Progenitor cell of endocrine pancreas (in vitro differentiated cells): ENCODE measurements at regions not wholly inside any gene's neighbourhood (a gene's known extent, or its start where the extent isn't known, plus 50 kb on each side); places are given as distances from the start of the nearest gene placed in this dataset.
A peak's percentile ranks its signal among the peaks of the same experiment; 100 is the strongest.

Experiments used
- DNase-seq: peaks from one replicate; pipeline ENCODE4 v3.0.0; 2021; ENCODE audit warnings: low spot score; ENCODE audit not compliant: unreplicated experiment
- H3K27ac Mint-ChIP-seq: 2 replicates; pipeline ENCODE4 v1.8.0; 2021; ENCODE audit warnings: mild to moderate bottlenecking, moderate library complexity, mixed read lengths
- H3K27me3 Mint-ChIP-seq: 2 replicates; pipeline ENCODE4 v1.8.0; 2021; ENCODE audit warnings: mixed read lengths
- H3K36me3 Mint-ChIP-seq: 2 replicates; pipeline ENCODE4 v1.8.0; 2022; ENCODE audit warnings: mixed read lengths; ENCODE audit not compliant: insufficient read depth
- H3K4me1 Mint-ChIP-seq: 2 replicates; pipeline ENCODE4 v1.8.0; 2021; ENCODE audit warnings: low read depth, mixed read lengths
- H3K4me3 Mint-ChIP-seq: 2 replicates; pipeline ENCODE4 v1.8.0; 2021; ENCODE audit warnings: low read depth, mild to moderate bottlenecking, moderate library complexity, mixed read lengths
- H3K9me3 Mint-ChIP-seq: 2 replicates; pipeline ENCODE4 v1.8.0; 2021; ENCODE audit warnings: low read depth, mixed read lengths
- TF ChIP-seq, protein P1 (sequence below): fragments of 200-600 bp; sonication (generic); IDR thresholded peaks from one replicate; pipeline ENCODE4 v1.5.0; 2021; ENCODE audit warnings: antibody characterized with exemption, mild to moderate bottlenecking; ENCODE audit not compliant: unreplicated experiment

DNA sequence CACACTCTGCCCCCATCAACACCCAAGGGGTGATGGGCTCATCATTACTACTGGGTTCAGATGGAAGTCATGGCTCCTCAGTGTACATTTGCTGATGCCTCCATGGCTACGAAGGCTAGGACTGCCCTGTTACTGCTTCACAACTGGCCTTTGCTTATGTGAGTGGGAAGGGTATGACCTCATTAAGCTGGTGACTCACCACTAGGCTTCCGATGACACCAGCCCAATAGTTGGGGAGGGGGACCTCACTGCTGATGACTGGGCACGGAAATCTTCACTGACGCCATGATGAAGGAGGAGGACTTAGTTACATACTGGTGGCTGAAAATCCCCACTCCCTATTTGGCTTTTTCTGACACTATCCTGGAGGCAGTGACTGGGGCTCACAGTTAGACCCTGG is 263.2 kb downstream of the CMPK2 start:
- Mint-ChIP-seq H3K9me3 (peaks cover 11% of the 10 kb centered on the region), H3K4me1 (no peaks in the 10 kb centered on the region), H3K36me3 (peaks cover 5% of the 10 kb centered on the region), H3K27ac (no peak overlapping the region), H3K27me3 (no peaks in the 10 kb centered on the region), H3K4me3 (no peak overlapping the region)
- no peak for DNase-seq
- TF ChIP-seq, protein P1, sequence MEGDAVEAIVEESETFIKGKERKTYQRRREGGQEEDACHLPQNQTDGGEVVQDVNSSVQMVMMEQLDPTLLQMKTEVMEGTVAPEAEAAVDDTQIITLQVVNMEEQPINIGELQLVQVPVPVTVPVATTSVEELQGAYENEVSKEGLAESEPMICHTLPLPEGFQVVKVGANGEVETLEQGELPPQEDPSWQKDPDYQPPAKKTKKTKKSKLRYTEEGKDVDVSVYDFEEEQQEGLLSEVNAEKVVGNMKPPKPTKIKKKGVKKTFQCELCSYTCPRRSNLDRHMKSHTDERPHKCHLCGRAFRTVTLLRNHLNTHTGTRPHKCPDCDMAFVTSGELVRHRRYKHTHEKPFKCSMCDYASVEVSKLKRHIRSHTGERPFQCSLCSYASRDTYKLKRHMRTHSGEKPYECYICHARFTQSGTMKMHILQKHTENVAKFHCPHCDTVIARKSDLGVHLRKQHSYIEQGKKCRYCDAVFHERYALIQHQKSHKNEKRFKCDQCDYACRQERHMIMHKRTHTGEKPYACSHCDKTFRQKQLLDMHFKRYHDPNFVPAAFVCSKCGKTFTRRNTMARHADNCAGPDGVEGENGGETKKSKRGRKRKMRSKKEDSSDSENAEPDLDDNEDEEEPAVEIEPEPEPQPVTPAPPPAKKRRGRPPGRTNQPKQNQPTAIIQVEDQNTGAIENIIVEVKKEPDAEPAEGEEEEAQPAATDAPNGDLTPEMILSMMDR: no peak

DNA sequence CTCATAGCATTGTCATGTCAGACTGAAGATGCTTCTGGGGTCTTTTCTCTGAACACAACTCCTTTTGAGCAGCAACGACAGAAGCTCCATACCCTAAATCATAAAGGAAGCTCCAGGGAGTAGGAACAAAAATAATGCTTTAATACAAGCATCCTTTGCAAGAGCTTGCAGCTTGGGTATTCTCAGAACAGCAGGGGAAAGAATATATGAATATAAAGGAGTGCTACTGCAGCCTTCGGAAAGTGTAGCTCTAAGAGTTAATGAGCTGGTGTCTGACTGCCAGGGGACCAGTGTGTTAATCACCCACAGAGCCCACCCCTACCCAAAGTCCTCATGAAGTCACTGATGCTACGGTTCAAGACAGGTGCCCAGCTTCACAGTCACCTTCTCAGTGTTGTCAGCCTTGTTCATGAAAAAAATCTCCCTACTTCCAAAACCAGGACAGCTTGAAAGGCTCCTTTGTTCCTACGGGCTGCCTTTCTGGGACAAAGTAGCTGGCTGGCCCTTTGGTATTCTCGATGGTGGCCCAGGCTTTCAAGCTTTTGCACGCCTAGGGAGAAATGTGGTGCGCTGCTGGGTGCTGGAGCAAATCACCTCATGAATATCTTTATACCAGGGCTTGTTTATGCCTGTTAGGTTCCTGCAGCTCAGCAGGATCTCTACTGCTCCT is 259.7 kb downstream of the CMPK2 start:
- Mint-ChIP-seq H3K9me3 (peaks cover 20% of the 10 kb centered on the region), H3K27me3 (no peaks in the 10 kb centered on the region), H3K4me1 (no peaks in the 10 kb centered on the region), H3K27ac (peak overlapping the region; percentile 59), H3K36me3 (peaks cover 7% of the 10 kb centered on the region), H3K4me3 (no peak overlapping the region)
- DNase-seq: no peak
- TF ChIP-seq, protein P1: no peak

DNA sequence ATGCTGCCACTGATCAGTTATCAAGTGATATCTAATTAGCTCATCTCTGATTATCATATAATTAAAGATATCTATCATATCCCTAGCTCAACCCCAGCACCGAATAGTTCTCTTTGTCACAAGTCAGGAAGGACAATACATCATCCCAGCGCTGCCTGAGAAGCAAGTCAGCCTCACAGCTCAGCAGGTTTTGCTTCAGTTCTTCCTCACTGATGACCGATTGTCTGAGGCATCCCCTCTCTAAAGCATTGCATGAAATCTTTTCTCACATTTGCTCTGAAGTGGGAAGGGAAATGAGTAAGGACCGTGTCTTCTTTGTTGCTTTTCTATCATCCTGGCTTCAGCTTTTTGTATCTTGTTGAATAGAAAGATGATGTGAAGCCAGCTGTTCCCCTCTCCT is 247.9 kb downstream of the CMPK2 start:
- Mint-ChIP-seq H3K4me3 (no peak overlapping the region), H3K27ac (no peak overlapping the region), H3K9me3 (peaks cover 7% of the 10 kb centered on the region), H3K4me1 (peaks cover 6% of the 10 kb centered on the region), H3K27me3 (no peaks in the 10 kb centered on the region), H3K36me3 (no peaks in the 10 kb centered on the region)
- DNase-seq: no peak
- TF ChIP-seq, protein P1: no peak

DNA sequence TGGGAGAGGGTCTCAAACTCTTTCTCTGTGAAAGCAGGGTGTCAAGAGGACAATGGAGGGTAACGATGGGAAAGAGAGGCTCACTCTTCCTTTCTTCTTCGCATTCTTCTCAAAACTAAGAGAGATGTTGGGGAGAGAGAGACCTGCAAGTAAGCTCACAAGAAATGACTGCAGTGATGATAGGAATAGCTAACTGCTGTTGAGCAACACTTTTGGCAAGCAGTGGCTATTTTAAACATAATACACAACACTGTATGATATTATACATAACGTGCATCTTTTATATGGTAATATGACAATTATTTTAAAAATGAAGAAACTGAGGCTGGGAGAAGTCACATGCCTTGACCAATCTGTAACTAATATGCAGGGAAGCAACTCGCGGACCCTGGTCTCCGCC is 247.5 kb downstream of the CMPK2 start:
- TF ChIP-seq, protein P1: no peak
- DNase-seq: no peak
- Mint-ChIP-seq H3K4me3 (no peak overlapping the region), H3K9me3 (peaks cover 4% of the 10 kb centered on the region), H3K27ac (no peak overlapping the region), H3K4me1 (peaks cover 6% of the 10 kb centered on the region), H3K27me3 (no peaks in the 10 kb centered on the region), H3K36me3 (no peaks in the 10 kb centered on the region)

DNA sequence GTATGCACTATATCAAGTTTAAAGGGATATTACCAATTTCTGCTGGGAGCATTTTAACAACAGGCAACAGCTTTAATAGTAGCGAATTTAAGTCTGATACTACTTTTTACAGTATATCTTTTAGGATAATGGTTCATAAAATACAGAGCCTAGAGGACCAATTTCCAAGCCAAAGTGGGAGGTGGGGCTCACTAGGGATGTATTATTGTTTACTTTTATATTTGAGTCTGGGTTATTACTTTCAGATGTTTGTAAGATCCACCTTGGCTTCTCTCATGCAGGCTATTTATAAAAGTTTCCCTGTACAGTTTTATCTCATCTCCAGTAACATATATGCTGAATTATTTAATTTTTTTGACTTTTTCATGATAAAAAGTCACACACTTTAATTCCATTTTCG is 242.0 kb downstream of the CMPK2 start:
- Mint-ChIP-seq H3K9me3 (no peaks in the 10 kb centered on the region), H3K27me3 (no peaks in the 10 kb centered on the region), H3K27ac (no peak overlapping the region), H3K4me3 (no peak overlapping the region), H3K36me3 (no peaks in the 10 kb centered on the region), H3K4me1 (no peaks in the 10 kb centered on the region)
- TF ChIP-seq, protein P1: no peak
- no peak for DNase-seq
